HUES64 (cell line): ENCODE measurements at regions not wholly inside any gene's neighbourhood (a gene's known extent, or its start where the extent isn't known, plus 50 kb on each side); places are given as distances from the start of the nearest gene placed in this dataset.

Source experiments
- H3K27ac ChIP-seq: 2 replicates; pipeline ENCODE4 v1.7.0; 2013; ENCODE audit warnings: low read depth, low read length, inconsistent platforms
- H3K27me3 ChIP-seq: 2 replicates; pipeline ENCODE4 v1.6.1; 2013; ENCODE audit warnings: mild to moderate bottlenecking, low read length; ENCODE audit not compliant: insufficient read depth
- H3K36me3 ChIP-seq: 2 replicates; pipeline ENCODE4 v1.6.1; 2013; ENCODE audit warnings: mild to moderate bottlenecking, low read length; ENCODE audit not compliant: insufficient read depth
- H3K4me1 ChIP-seq: 2 replicates; pipeline ENCODE4 v1.6.1; 2013; ENCODE audit warnings: mild to moderate bottlenecking, low read length, moderate library complexity; ENCODE audit not compliant: insufficient read depth
- H3K4me3 ChIP-seq: 2 replicates; pipeline ENCODE4 v1.5.1; 2013; ENCODE audit warnings: mild to moderate bottlenecking, low read length, moderate library complexity
- H3K9ac ChIP-seq: 2 replicates; pipeline ENCODE4 v1.6.1; 2013; ENCODE audit warnings: mild to moderate bottlenecking, low read depth, low read length
- H3K9me3 ChIP-seq: 2 replicates; pipeline ENCODE4 v1.6.1; 2013; ENCODE audit warnings: low read depth, low read length; ENCODE audit not compliant: insufficient read depth
- WGBS: fragments of 150-250, 120-280 bp; methylation state at CpG from one replicate; pipeline ENCODE4 v1.1.7; 2013; ENCODE audit warnings: missing lambda C conversion rate; 5-methylcytosine and 5-hydroxymethylcytosine counted together

- Histone ChIP-seq H3K36me3 (no peaks in the 10 kb centered on the region), H3K9ac (no peak overlapping the region), H3K9me3 (no peaks in the 10 kb centered on the region), H3K27ac (no peak overlapping the region), H3K27me3 (no peaks in the 10 kb centered on the region), H3K4me3 (no peak overlapping the region), H3K4me1 (peaks cover 13% of the 10 kb centered on the region; the same call in 1 of the 2 replicates)
- WGBS = 86% methylated on average over 3 of the region's 3 CpGs
Observed at GRCh38 chr9:78383130-78383529, 86.2 kb downstream of the PSAT1 start.

GRCh38 chr9:78386348-78386747 is 89.4 kb downstream of the PSAT1 start:
- Histone ChIP-seq H3K36me3 (no peaks in the 10 kb centered on the region), H3K9ac (no peak overlapping the region), H3K4me3 (no peak overlapping the region), H3K4me1 (peaks cover 22% of the 10 kb centered on the region), H3K27ac (no peak overlapping the region), H3K27me3 (no peaks in the 10 kb centered on the region), H3K9me3 (no peaks in the 10 kb centered on the region)
- WGBS = 83% methylated on average over 1 of the region's 1 CpG

- Histone ChIP-seq H3K9me3 (no peaks in the 10 kb centered on the region), H3K27me3 (no peaks in the 10 kb centered on the region), H3K9ac (no peak overlapping the region), H3K36me3 (no peaks in the 10 kb centered on the region), H3K27ac (no peak overlapping the region), H3K4me1 (peaks cover 24% of the 10 kb centered on the region), H3K4me3 (no peak overlapping the region)
Observed at GRCh38 chr9:78386773-78387172, 89.8 kb downstream of the PSAT1 start.

GRCh38 chr9:78393340-78393739 is 96.4 kb downstream of the PSAT1 start:
- peak overlapping the region; percentile 98 for H3K27ac ChIP-seq

DNA sequence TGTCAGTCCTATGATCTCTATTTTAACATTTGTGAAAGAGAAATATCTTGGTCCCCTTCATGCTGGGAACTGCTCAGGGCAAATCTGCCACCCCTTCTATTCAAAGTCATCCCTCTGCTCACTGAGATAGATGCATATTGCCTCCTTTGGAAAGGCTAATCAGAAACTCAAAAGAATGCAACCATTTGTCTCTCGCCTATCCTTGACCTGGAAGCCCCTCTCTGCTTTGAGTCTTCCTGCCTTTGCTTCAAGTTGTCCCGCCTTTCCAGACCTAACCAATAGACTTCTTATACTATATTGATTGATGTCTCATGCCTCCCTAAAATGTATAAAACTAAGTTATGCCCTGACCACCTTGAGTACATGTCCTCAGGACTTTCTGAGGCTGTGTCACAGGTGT is 97.0 kb downstream of the PSAT1 start:
- Histone ChIP-seq H3K36me3 (peaks cover 9% of the 10 kb centered on the region; the same call in 1 of the 2 replicates), H3K27me3 (no peaks in the 10 kb centered on the region), H3K27ac (peak overlapping the region; percentile 98), H3K9me3 (peaks cover 23% of the 10 kb centered on the region), H3K4me1 (peaks cover 60% of the 10 kb centered on the region), H3K4me3 (no peak overlapping the region), H3K9ac (no peak overlapping the region)
- WGBS = 54% methylated on average over 2 of the region's 2 CpGs

More at GRCh38 chr9:78393340-78393739, 96.4 kb downstream of the PSAT1 start:
- Histone ChIP-seq H3K4me1 (peaks cover 59% of the 10 kb centered on the region), H3K27me3 (no peaks in the 10 kb centered on the region), H3K36me3 (peaks cover 9% of the 10 kb centered on the region; the same call in 1 of the 2 replicates), H3K9ac (no peak overlapping the region), H3K4me3 (no peak overlapping the region), H3K9me3 (peaks cover 23% of the 10 kb centered on the region)
- WGBS = 24% methylated on average over 2 of the region's 2 CpGs

DNA sequence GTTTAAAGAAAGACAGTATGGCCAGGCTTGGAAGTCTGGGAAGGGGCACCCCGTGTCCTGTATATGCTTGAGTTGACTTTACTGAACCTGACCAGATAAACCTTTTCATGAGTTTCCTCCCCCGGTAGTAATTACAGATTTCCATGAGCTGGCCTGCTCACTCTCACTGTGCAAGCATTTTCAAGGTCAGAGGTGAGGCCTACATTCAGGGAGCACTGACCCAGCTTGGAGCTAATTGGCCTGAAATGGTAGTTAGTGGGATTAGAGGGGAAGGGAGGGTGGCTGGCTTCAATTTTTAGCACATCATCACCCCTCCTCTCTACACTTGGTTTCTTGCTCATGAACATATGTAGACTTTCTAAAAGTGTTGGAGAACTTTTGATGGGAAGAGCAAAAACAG is 99.2 kb downstream of the PSAT1 start:
- Histone ChIP-seq H3K4me1 (peaks cover 51% of the 10 kb centered on the region), H3K4me3 (no peak overlapping the region), H3K36me3 (peaks cover 9% of the 10 kb centered on the region; the same call in 1 of the 2 replicates), H3K27ac (no peak overlapping the region), H3K27me3 (no peaks in the 10 kb centered on the region), H3K9me3 (peaks cover 23% of the 10 kb centered on the region), H3K9ac (no peak overlapping the region)
- WGBS = 96% methylated on average over 2 of the region's 2 CpGs

GRCh38 chr9:78397045-78397444 is 100.1 kb downstream of the PSAT1 start:
- Histone ChIP-seq H3K9me3 (peaks cover 23% of the 10 kb centered on the region), H3K9ac (no peak overlapping the region), H3K27ac (peak overlapping the region; percentile 57; the same call in 1 of the 2 replicates), H3K27me3 (no peaks in the 10 kb centered on the region), H3K36me3 (peaks cover 9% of the 10 kb centered on the region; the same call in 1 of the 2 replicates), H3K4me1 (peaks cover 47% of the 10 kb centered on the region), H3K4me3 (no peak overlapping the region)
- 31% methylated on average over 4 of the region's 5 CpGs for WGBS

DNA sequence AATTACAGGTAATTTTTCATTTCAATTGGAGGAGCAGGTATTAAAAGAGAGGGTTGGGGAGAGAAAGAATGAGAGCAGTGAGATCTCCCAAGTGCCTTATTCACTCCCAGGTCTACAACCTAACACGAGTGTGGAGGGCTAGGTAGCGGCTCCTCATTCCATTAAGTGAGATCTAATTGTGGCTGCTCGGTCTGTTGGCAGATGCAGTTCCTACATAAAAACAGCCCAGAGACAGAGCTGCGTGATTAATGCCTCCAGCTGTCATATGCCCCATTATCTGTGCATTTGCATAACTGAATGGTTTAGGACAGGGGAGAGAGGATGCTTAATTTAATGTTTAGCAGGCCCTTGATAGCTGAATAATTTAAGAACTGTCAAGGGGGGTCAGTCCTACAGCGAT is 100.5 kb downstream of the PSAT1 start:
- H3K4me3 ChIP-seq = no peak overlapping the region
- H3K9ac ChIP-seq = no peak overlapping the region
- peak overlapping the region; percentile 57; the same call in 1 of the 2 replicates for H3K27ac ChIP-seq
- WGBS = 36% methylated on average over 5 of the region's 5 CpGs
- peaks cover 9% of the 10 kb centered on the region; the same call in 1 of the 2 replicates for H3K36me3 ChIP-seq
- H3K9me3 ChIP-seq = peaks cover 23% of the 10 kb centered on the region
- H3K27me3 ChIP-seq = no peaks in the 10 kb centered on the region
- H3K4me1 ChIP-seq = peaks cover 46% of the 10 kb centered on the region

GRCh38 chr9:78399153-78399552 is 102.2 kb downstream of the PSAT1 start:
- no peak overlapping the region for H3K4me3 ChIP-seq
- peaks cover 9% of the 10 kb centered on the region; the same call in 1 of the 2 replicates for H3K36me3 ChIP-seq
- no peaks in the 10 kb centered on the region for H3K27me3 ChIP-seq
- peaks cover 30% of the 10 kb centered on the region for H3K4me1 ChIP-seq
- no peak overlapping the region for H3K27ac ChIP-seq
- no peak overlapping the region for H3K9ac ChIP-seq
- peaks cover 20% of the 10 kb centered on the region for H3K9me3 ChIP-seq

- Histone ChIP-seq H3K9ac (no peak overlapping the region), H3K36me3 (peaks cover under 1% of the 10 kb centered on the region; the same call in 1 of the 2 replicates), H3K27me3 (no peaks in the 10 kb centered on the region), H3K4me3 (no peak overlapping the region), H3K9me3 (peaks cover 7% of the 10 kb centered on the region), H3K4me1 (peaks cover 29% of the 10 kb centered on the region), H3K27ac (no peak overlapping the region)
Observed at GRCh38 chr9:78400496-78400895, 103.6 kb downstream of the PSAT1 start.

- H3K4me1 ChIP-seq = peaks cover 33% of the 10 kb centered on the region
- H3K9ac ChIP-seq = no peak overlapping the region
- peak overlapping the region; percentile 74; the same call in 1 of the 2 replicates for H3K27ac ChIP-seq
- H3K4me3 ChIP-seq = no peak overlapping the region
- H3K27me3 ChIP-seq = no peaks in the 10 kb centered on the region
- 100% methylated on average over 2 of the region's 3 CpGs for WGBS
- no peaks in the 10 kb centered on the region for H3K36me3 ChIP-seq
- H3K9me3 ChIP-seq = no peaks in the 10 kb centered on the region
Observed at GRCh38 chr9:78405461-78405860, 108.5 kb downstream of the PSAT1 start.

GRCh38 chr9:78406146-78406545 is 109.2 kb downstream of the PSAT1 start:
- H3K4me3 ChIP-seq = no peak overlapping the region
- no CpG with 5 or more reads among the region's 1 CpG for WGBS

More at GRCh38 chr9:78406146-78406545, 109.2 kb downstream of the PSAT1 start:
- no peak overlapping the region for H3K9ac ChIP-seq
- H3K4me1 ChIP-seq = peaks cover 33% of the 10 kb centered on the region
- no peaks in the 10 kb centered on the region for H3K36me3 ChIP-seq
- no peaks in the 10 kb centered on the region for H3K27me3 ChIP-seq
- no peaks in the 10 kb centered on the region for H3K9me3 ChIP-seq
- peak overlapping the region; percentile 74; the same call in 1 of the 2 replicates for H3K27ac ChIP-seq
